Liver (tissue), 3 donors: ENCODE measurements at regions not wholly inside any gene's neighbourhood (a gene's known extent, or its start where the extent isn't known, plus 50 kb on each side); places are given as distances from the start of the nearest gene placed in this dataset.
"Not testable (repeated sequence)": the region's sequence is repeated elsewhere in the genome, so short reads cannot be mapped to it uniquely, and the experiment has no call there.

Source experiments
- FOXA1 ChIP-seq: IDR thresholded peaks from 2 replicates; pipeline ENCODE4 v1.6.1; 2016; ENCODE audit warnings: antibody characterized with exemption
- GABPA ChIP-seq, 2 donors: IDR thresholded peaks in 1 of 2; conservative IDR thresholded peaks in 1 of 2; 2 replicates each; pipeline ENCODE4 v1.6.1; 2016; ENCODE audit warnings: antibody characterized with exemption in 2 of 2, mild to moderate bottlenecking in 1 of 2, moderate library complexity in 1 of 2
- HNF4A ChIP-seq, 2 donors: conservative IDR thresholded peaks; 2 replicates each; pipeline ENCODE4 v1.6.1; 2016; ENCODE audit warnings: antibody characterized with exemption in 2 of 2, mild to moderate bottlenecking in 2 of 2
- RAD21 ChIP-seq, 2 donors: IDR thresholded peaks; 2 replicates each; pipeline ENCODE4 v1.6.1; 2016; ENCODE audit warnings: antibody characterized with exemption in 2 of 2, mild to moderate bottlenecking in 2 of 2
- RXRA ChIP-seq, 2 donors: IDR thresholded peaks; 2 replicates each; pipeline ENCODE4 v1.6.1; 2017 to 2018; ENCODE audit warnings: antibody characterized with exemption in 2 of 2, mild to moderate bottlenecking in 1 of 2
- TAF1 ChIP-seq: conservative IDR thresholded peaks from 2 replicates; pipeline ENCODE4 v1.6.1; 2016; ENCODE audit warnings: antibody characterized with exemption, mild to moderate bottlenecking
- YY1 ChIP-seq: IDR thresholded peaks from 2 replicates; pipeline ENCODE4 v1.6.1; 2016; ENCODE audit warnings: antibody characterized with exemption, mild to moderate bottlenecking
- TF ChIP-seq, protein P1 (sequence below): fragments of 150-350 bp; IDR thresholded peaks from 2 replicates; pipeline ENCODE4 v1.5.1; 2017; ENCODE audit warnings: improper control_type of control experiment, low read depth, low read length; ENCODE audit not compliant: missing input control
- TF ChIP-seq, protein P2 (sequence below): IDR thresholded peaks from 2 replicates; pipeline ENCODE4 v1.6.1; 2016; ENCODE audit warnings: antibody characterized with exemption
- TF ChIP-seq, protein P3 (sequence below): IDR thresholded peaks from 2 replicates; pipeline ENCODE4 v1.6.1; 2016; ENCODE audit warnings: antibody characterized with exemption, mild to moderate bottlenecking
- donor health status: healthy.
- donor health status: healthy.

DNA sequence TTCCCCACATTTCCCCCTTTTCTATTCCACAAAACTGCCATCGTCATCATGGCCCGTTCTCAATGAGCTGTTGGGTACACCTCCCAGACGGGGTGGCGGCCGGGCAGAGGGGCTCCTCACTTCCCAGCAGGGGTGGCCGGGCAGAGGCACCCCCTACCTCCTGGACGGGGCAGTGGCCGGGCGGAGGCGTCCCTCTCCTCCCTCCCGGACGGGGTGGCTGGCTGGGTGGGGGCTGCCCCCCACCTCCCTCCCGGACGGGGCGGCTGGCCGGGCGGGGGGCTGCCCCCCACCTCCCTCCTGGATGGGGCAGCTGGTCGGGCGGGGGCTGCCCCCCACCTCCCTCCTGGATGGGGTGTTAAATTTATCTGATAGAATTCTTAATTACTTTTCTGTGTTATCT is 250.9 kb upstream of the B3GALT2 start:
- TF ChIP-seq, protein P1, sequence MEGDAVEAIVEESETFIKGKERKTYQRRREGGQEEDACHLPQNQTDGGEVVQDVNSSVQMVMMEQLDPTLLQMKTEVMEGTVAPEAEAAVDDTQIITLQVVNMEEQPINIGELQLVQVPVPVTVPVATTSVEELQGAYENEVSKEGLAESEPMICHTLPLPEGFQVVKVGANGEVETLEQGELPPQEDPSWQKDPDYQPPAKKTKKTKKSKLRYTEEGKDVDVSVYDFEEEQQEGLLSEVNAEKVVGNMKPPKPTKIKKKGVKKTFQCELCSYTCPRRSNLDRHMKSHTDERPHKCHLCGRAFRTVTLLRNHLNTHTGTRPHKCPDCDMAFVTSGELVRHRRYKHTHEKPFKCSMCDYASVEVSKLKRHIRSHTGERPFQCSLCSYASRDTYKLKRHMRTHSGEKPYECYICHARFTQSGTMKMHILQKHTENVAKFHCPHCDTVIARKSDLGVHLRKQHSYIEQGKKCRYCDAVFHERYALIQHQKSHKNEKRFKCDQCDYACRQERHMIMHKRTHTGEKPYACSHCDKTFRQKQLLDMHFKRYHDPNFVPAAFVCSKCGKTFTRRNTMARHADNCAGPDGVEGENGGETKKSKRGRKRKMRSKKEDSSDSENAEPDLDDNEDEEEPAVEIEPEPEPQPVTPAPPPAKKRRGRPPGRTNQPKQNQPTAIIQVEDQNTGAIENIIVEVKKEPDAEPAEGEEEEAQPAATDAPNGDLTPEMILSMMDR, result not testable (repeated sequence)
- TF ChIP-seq RAD21 (IDR thresholded peaks at IDR 0.05); RXRA (IDR thresholded peaks at IDR 0.05); TAF1; GABPA (IDR thresholded peaks at IDR 0.05 in 1 of 2, conservative IDR thresholded peaks at IDR 0.05 in 1 of 2); YY1; HNF4A (conservative IDR thresholded peaks at IDR 0.05); FOXA1: not testable (repeated sequence)
- TF ChIP-seq, protein P2, sequence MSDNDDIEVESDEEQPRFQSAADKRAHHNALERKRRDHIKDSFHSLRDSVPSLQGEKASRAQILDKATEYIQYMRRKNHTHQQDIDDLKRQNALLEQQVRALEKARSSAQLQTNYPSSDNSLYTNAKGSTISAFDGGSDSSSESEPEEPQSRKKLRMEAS, result not testable (repeated sequence)
- TF ChIP-seq, protein P3, sequence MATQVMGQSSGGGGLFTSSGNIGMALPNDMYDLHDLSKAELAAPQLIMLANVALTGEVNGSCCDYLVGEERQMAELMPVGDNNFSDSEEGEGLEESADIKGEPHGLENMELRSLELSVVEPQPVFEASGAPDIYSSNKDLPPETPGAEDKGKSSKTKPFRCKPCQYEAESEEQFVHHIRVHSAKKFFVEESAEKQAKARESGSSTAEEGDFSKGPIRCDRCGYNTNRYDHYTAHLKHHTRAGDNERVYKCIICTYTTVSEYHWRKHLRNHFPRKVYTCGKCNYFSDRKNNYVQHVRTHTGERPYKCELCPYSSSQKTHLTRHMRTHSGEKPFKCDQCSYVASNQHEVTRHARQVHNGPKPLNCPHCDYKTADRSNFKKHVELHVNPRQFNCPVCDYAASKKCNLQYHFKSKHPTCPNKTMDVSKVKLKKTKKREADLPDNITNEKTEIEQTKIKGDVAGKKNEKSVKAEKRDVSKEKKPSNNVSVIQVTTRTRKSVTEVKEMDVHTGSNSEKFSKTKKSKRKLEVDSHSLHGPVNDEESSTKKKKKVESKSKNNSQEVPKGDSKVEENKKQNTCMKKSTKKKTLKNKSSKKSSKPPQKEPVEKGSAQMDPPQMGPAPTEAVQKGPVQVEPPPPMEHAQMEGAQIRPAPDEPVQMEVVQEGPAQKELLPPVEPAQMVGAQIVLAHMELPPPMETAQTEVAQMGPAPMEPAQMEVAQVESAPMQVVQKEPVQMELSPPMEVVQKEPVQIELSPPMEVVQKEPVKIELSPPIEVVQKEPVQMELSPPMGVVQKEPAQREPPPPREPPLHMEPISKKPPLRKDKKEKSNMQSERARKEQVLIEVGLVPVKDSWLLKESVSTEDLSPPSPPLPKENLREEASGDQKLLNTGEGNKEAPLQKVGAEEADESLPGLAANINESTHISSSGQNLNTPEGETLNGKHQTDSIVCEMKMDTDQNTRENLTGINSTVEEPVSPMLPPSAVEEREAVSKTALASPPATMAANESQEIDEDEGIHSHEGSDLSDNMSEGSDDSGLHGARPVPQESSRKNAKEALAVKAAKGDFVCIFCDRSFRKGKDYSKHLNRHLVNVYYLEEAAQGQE, result not testable (repeated sequence)
